Ishikawa (cell line): ENCODE measurements at regions not wholly inside any gene's neighbourhood (a gene's known extent, or its start where the extent isn't known, plus 50 kb on each side); places are given as distances from the start of the nearest gene placed in this dataset.

Source experiments
- CEBPB ChIP-seq: IDR thresholded peaks from 2 replicates; pipeline ENCODE4 v1.6.1; 2012
- EP300 ChIP-seq: IDR thresholded peaks from 2 replicates; pipeline ENCODE4 v1.6.1; 2012; ENCODE audit warnings: borderline replicate concordance
- NFIC ChIP-seq: IDR thresholded peaks from 2 replicates; pipeline ENCODE4 v1.6.1; 2012
- TF ChIP-seq, protein P1 (sequence below): IDR thresholded peaks from 2 replicates; pipeline ENCODE4 v1.6.1; 2012

DNA sequence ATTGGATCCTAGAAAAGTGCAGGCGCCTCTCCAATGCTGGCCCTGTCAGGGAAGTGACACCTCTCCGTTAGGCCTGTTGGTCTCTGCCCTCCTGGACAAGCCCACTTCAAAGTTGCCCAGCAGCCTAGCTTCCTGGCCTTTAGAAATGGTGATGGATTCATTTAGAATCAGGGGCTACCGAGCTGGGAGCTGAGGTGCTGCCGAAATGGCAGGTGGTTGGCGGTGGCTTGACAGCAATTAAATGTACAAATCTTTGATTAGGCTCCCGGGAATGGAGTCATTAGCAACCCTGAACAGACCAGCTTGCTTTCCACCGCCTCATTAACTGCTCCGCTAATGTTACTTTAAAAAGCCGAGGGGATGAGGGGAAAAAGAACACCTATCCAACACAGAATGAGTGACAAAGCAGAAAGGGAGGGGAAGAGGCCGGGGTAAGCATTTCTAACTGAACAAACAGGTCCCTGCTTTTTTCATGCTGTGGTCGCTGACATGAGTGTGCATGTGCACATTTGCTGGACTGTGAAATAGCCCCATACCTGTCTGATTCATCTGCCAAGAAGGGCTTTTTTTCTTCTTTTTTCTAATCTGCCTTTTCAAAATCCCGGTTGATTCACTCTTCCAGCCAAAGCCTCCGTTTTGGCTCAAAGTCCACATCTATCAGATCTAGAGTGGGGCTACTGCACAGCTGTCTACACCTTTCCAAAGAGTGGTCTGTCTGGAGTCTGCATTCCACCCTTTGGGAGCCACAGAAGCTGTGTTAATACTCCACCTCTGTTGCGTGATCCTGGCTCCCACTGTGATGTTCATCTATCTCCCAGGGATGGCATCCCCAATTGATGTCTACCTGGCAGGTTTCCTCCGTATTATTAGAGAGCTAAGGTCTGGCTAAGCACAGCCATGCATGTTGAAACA is 431.9 kb downstream of the COG6 start:
- TF ChIP-seq EP300 (no peak), NFIC (no peak), CEBPB (no peak)
- TF ChIP-seq, protein P1, sequence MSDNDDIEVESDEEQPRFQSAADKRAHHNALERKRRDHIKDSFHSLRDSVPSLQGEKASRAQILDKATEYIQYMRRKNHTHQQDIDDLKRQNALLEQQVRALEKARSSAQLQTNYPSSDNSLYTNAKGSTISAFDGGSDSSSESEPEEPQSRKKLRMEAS: no peak
